ENCODE measurements at regions not wholly inside any gene's neighbourhood (a gene's known extent, or its start where the extent isn't known, plus 50 kb on each side); places are given as distances from the start of the nearest gene placed in this dataset.

- TF ChIP-seq CTCF (IDR thresholded peaks at IDR 0.05) (no peak), POLR2A (IDR thresholded peaks at IDR 0.05) (no peak)
Observed at GRCh38 chr12:90102957-90103652, 394.5 kb upstream of the ATP2B1 start.
